GM19463 (cell line): ENCODE measurements at regions not wholly inside any gene's neighbourhood (a gene's known extent, or its start where the extent isn't known, plus 50 kb on each side); places are given as distances from the start of the nearest gene placed in this dataset.

Experiments
- ATAC-seq: cut with Tn5 transposase; IDR thresholded peaks from one replicate; pipeline ENCODE4 v1.9.1; 2021; ENCODE audit warnings: mild to moderate bottlenecking, moderate library complexity; ENCODE audit not compliant: unreplicated experiment

GRCh38 chr7:81607987-81608386, 161.9 kb downstream of the HGF start:
- ATAC-seq, result no peak

- no peak for ATAC-seq
Observed at GRCh38 chr7:81606078-81606863, 163.6 kb downstream of the HGF start.

GRCh38 chr7:81605493-81605892, 164.4 kb downstream of the HGF start:
- no peak for ATAC-seq

GRCh38 chr7:81604808-81605174, 165.1 kb downstream of the HGF start:
- ATAC-seq, result no peak

GRCh38 chr7:81604075-81604807, 165.6 kb downstream of the HGF start:
- no peak for ATAC-seq

GRCh38 chr7:81600608-81601007, 169.2 kb downstream of the HGF start:
- no peak for ATAC-seq

DNA sequence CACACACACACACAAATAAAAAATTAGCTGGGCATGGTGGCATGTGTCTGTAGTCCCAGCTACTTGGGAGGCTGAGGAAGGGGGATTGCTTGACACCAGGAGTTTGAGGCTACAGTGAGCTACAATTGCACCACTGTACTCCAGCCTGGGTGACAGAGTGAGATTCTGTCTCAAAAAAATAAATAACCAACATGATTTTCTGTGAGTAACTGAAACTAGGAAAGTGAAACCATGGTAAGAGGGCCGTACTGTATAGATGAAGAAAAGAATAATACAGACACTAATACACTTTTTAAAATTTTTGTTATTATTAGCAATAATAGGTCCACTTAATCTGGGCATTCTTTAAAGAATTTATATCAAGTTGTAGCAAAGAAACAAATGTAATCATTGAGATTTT, 170.9 kb downstream of the HGF start:
- ATAC-seq, result no peak

- no peak for ATAC-seq
Observed at GRCh38 chr7:81594767-81595166, 175.1 kb downstream of the HGF start.

DNA sequence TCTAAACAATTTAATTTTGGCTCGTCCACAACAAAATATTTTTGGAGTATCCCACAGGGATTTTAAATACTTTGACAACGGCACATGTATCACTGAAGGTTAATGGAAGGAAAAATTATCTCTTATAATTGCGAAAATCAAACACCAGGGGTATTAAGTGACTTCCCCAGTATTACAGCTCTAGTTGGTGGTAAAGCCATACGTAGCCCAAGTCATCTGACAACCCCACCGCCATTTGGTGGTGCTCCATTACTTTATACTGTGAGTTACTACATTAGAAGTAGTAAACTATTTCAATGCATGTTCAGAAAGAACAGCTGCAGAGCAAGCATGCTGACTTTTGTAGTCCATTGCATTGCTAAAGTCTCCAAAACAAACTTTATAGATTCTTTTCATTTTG, 179.7 kb downstream of the HGF start:
- no peak for ATAC-seq

- ATAC-seq, result no peak
Observed at GRCh38 chr7:81584667-81585066, 185.2 kb downstream of the HGF start.

DNA sequence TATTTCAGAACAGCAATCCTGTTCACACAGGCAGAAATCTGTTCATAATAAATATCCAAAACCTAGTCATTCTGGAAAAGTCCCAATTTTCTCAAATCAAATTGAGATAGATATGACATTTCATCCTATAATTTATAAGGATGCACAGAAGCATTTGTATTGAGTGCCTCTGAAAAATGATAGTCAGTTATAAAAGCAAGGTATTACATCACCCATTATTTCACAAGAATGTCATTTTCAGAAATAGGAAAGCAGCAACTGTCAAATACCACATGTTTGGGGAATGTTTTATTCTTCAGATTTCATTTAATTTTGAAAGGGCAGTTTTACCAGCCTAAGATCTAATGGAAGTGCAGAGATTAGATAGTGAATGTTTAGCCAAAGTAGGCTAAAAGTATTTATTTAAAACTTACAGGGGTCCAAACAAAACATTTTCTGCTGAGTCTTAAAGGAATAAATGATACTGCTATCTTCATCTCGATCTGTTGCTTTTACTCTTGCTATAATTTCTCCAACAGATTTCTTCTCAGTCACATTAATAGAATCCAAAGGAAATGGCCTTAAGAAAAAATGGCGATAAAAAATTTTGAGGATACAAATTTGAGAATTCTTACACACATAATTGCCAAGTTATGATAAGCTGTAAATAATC, 185.8 kb downstream of the HGF start:
- ATAC-seq, result no peak

GRCh38 chr7:81583090-81583489, 186.8 kb downstream of the HGF start:
- ATAC-seq, result no peak

DNA sequence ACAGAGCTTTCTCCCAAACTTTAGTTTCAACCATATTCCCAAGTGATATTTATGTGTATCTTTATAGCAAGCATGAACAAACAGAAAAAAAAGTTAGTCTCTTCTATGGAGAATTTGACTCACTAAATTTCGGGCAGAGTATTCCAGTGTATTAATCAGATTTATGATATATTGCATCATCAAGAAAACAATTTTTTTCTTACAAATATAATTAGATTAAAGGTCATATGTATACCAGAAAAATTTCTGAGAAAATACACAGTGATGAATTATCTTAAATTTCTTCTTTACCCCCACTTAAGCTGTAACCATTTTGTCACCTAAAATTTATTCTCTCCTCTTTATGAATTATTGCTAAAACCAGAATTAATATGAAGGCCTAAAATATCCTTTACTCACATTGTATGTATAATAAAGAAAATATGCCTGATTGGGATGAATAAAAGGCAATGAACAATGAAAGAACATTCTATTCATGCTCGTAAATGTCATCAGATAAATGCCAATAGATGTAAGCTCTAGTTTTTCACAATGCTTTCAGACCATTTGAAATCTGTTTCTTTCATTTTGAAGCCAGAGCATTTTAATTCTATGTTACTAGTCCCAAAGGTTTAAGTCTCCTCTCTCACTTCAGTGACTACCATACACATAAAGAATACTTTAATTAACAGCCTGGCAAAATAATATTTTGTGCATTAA, 192.1 kb downstream of the HGF start:
- no peak for ATAC-seq

GRCh38 chr7:81574723-81575326, 195.0 kb downstream of the HGF start:
- no peak for ATAC-seq

- no peak for ATAC-seq
Observed at GRCh38 chr7:81573932-81574331, 195.9 kb downstream of the HGF start.

- no peak for ATAC-seq
Observed at GRCh38 chr7:81573128-81573527, 196.7 kb downstream of the HGF start.

DNA sequence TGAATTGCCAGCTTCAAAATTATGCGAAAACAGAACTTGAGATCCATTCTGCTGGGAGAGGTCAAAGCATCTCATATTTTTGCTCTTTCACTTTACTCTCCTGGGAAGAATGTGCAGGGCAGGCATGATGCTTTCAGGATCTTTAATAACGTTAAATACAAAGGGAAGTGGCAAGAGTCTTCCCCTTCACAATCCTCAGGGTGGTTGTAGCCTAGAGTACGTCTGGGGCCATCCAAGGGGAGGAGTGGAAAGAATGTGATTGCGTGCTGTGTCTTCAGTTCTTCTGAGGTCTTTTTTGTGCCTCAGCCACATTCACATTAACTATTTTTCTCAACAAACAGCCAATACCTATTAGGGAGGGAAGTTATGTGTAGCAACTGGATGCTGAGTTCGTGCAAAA, 207.3 kb downstream of the HGF start:
- no peak for ATAC-seq

- no peak for ATAC-seq
Observed at GRCh38 chr7:81560708-81561107, 209.1 kb downstream of the HGF start.

GRCh38 chr7:81549484-81550016, 220.3 kb downstream of the HGF start:
- no peak for ATAC-seq

DNA sequence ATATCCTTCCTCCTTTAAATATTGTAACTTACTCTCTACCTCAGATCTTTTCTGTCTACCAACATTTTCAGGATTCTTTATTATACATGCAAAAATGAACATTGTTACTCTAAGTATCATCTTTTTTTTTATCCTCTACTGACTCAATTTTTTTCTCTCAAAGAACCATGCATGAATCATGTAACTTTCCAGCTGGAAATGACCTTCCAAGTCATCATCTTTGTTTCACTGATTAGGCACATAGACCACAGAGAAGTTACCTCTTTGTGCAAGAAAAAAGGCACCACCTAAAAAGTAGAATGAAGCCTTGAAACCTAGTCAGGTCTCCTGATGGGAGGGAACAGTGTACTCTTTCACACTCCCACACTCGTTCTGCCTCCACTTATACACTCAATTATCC, 234.9 kb downstream of the HGF start:
- ATAC-seq, result no peak

DNA sequence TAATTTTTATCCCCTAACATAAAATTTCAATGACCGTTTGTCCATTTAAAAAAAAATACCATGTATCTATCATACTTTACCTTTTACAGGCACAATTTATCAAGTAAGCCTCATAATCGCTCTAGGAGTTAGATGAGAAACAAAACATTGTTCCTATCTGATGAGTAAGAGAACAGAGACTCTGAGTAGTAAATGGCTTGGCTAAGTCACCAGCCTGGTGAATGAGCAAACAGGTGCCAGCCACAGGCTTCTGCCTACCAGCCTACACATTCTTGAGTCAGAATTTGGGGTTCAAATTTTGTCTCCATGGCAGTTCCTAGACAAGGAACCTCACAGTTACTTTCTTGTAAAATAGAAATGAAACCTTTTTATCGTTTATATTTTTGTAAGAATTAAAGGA, 235.4 kb downstream of the HGF start:
- ATAC-seq, result no peak
